NOMO-1 (cell line): ENCODE measurements at regions not wholly inside any gene's neighbourhood (a gene's known extent, or its start where the extent isn't known, plus 50 kb on each side); places are given as distances from the start of the nearest gene placed in this dataset.

ENCODE experiments used
- DNase-seq, 2 experiments: peaks; one replicate each; lab custom pipeline; 2025; ENCODE audit not compliant: unreplicated experiment in 2 of 2; lab: John Stamatoyannopoulos, UW

GRCh38 chr7:79877874-79878465 is 256.7 kb upstream of the GNAI1 start:
- no peak for DNase-seq

GRCh38 chr7:79876848-79877252 is 257.8 kb upstream of the GNAI1 start:
- DNase-seq: peak in 1 of 2 experiments; percentile 25

GRCh38 chr7:79874797-79875196 is 259.8 kb upstream of the GNAI1 start:
- DNase-seq: no peak

GRCh38 chr7:79872176-79872575 is 262.5 kb upstream of the GNAI1 start:
- no peak for DNase-seq

GRCh38 chr7:79868010-79868409 is 266.6 kb upstream of the GNAI1 start:
- DNase-seq: no peak

- no peak for DNase-seq
These were observed 272.0 kb upstream of the GNAI1 start for GRCh38 chr7:79862447-79863210.

GRCh38 chr7:79855172-79855571 is 279.5 kb upstream of the GNAI1 start:
- DNase-seq: no peak

- DNase-seq: no peak
These were observed 280.0 kb upstream of the GNAI1 start for GRCh38 chr7:79854621-79855020.

- DNase-seq: no peak
These were observed 296.7 kb upstream of the GNAI1 start for GRCh38 chr7:79837915-79838314.

GRCh38 chr7:79833616-79834015 is 301.0 kb upstream of the GNAI1 start:
- DNase-seq: no peak

GRCh38 chr7:79828866-79829265 is 305.8 kb upstream of the GNAI1 start:
- no peak for DNase-seq

- DNase-seq: no peak
These were observed 311.2 kb upstream of the GNAI1 start for GRCh38 chr7:79823246-79823951.

GRCh38 chr7:79822620-79823240 is 311.9 kb upstream of the GNAI1 start:
- no peak for DNase-seq

- no peak for DNase-seq
These were observed 314.2 kb upstream of the GNAI1 start for GRCh38 chr7:79820387-79820786.

- no peak for DNase-seq
These were observed 323.7 kb upstream of the GNAI1 start for GRCh38 chr7:79810916-79811315.

GRCh38 chr7:79806161-79806734 is 328.4 kb upstream of the GNAI1 start:
- DNase-seq: no peak

GRCh38 chr7:79790656-79791262 is 337.3 kb upstream of the MAGI2 start:
- no peak for DNase-seq

GRCh38 chr7:79789584-79790345 is 336.3 kb upstream of the MAGI2 start:
- DNase-seq: peak in 1 of 2 experiments; percentile 24

GRCh38 chr7:79787623-79788022 is 334.2 kb upstream of the MAGI2 start:
- no peak for DNase-seq

GRCh38 chr7:79787096-79787495 is 333.6 kb upstream of the MAGI2 start:
- no peak for DNase-seq
